ENCODE measurements at regions not wholly inside any gene's neighbourhood (a gene's known extent, or its start where the extent isn't known, plus 50 kb on each side); places are given as distances from the start of the nearest gene placed in this dataset.

DNA sequence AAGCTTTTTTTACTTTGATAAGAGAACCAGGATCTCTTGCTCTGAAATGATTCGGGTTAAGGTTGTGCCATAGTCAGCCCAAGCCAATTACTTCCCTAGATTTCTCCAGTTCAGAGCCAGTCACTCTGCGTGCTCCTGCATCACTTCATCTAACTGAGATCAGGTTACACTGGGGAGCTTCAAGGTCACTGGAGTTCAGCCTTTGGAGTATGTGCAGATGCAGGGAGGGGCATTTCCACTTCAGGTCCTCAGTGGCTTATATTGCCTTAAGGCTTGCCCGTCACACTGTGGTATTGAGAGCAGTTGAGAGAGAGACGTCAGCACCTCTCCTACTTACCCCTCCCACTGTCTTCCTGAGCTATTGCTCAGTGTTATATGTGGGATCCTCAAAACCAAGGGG lies 317.8 kb downstream of the EPHA4 start:
- H3K36me3 ChIP-seq, result no peaks in the 10 kb centered on the region
- intact Hi-C loops (cut with DNase I), result no loop called here
- no peak for DNase-seq (ENCODE audit: low spot score in 2 of 2)
- TF ChIP-seq, protein P1, sequence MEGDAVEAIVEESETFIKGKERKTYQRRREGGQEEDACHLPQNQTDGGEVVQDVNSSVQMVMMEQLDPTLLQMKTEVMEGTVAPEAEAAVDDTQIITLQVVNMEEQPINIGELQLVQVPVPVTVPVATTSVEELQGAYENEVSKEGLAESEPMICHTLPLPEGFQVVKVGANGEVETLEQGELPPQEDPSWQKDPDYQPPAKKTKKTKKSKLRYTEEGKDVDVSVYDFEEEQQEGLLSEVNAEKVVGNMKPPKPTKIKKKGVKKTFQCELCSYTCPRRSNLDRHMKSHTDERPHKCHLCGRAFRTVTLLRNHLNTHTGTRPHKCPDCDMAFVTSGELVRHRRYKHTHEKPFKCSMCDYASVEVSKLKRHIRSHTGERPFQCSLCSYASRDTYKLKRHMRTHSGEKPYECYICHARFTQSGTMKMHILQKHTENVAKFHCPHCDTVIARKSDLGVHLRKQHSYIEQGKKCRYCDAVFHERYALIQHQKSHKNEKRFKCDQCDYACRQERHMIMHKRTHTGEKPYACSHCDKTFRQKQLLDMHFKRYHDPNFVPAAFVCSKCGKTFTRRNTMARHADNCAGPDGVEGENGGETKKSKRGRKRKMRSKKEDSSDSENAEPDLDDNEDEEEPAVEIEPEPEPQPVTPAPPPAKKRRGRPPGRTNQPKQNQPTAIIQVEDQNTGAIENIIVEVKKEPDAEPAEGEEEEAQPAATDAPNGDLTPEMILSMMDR (IDR thresholded peaks at IDR 0.05), result no peak
- H3K4me1 ChIP-seq, result no peaks in the 10 kb centered on the region
- no peak overlapping the region for H3K4me3 ChIP-seq
- no peaks in the 10 kb centered on the region for H3K27me3 ChIP-seq
- no peak overlapping the region for H3K27ac ChIP-seq
- H3K9me3 ChIP-seq, result no peaks in the 10 kb centered on the region

GRCh38 chr2:221255862-221256261 lies 316.2 kb downstream of the EPHA4 start:
- TF ChIP-seq, protein P1 (IDR thresholded peaks at IDR 0.05), result no peak
- Histone ChIP-seq H3K36me3 (no peaks in the 10 kb centered on the region), H3K4me3 (no peak overlapping the region), H3K27ac (no peak overlapping the region), H3K4me1 (no peaks in the 10 kb centered on the region), H3K9me3 (no peaks in the 10 kb centered on the region), H3K27me3 (no peaks in the 10 kb centered on the region)
- no peak for DNase-seq (ENCODE audit: low spot score in 2 of 2)
- intact Hi-C loops (cut with DNase I), result no loop called here

GRCh38 chr2:221258464-221258863 lies 313.6 kb downstream of the EPHA4 start:
- no peak for DNase-seq (ENCODE audit: low spot score in 2 of 2)
- no peak overlapping the region for H3K27ac ChIP-seq

DNA sequence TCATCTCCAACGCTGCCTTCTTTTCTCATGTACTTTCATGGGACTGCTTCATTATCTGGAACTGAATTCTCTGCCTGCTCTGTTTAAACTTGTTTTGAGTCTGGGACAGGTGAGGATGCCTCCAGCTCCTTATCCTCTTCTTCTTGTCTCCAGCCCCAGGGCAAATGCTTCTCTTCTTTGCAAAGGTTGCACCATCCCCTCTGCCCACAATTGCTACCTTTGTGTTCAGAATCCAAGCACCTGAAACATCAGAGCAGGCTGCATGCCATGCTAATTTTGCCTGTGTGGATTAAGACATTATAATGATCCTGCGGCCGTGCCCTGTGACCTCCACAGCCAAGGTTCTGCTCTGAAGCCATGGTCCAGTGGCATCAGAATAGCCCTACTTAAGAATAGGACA lies 309.5 kb downstream of the EPHA4 start:
- intact Hi-C loops (cut with DNase I), result no loop called here
- no peaks in the 10 kb centered on the region for H3K4me1 ChIP-seq
- H3K9me3 ChIP-seq, result no peaks in the 10 kb centered on the region
- H3K27me3 ChIP-seq, result no peaks in the 10 kb centered on the region
- TF ChIP-seq, protein P1 (IDR thresholded peaks at IDR 0.05), result no peak
- no peak overlapping the region for H3K27ac ChIP-seq
- DNase-seq (ENCODE audit: low spot score in 2 of 2), result no peak
- H3K4me3 ChIP-seq, result no peak overlapping the region
- no peaks in the 10 kb centered on the region for H3K36me3 ChIP-seq

More at GRCh38 chr2:221258464-221258863, 313.6 kb downstream of the EPHA4 start:
- Histone ChIP-seq H3K36me3 (no peaks in the 10 kb centered on the region), H3K4me3 (no peak overlapping the region), H3K27me3 (no peaks in the 10 kb centered on the region), H3K9me3 (no peaks in the 10 kb centered on the region), H3K4me1 (no peaks in the 10 kb centered on the region)
- intact Hi-C loops (cut with DNase I), result no loop called here
- TF ChIP-seq, protein P1 (IDR thresholded peaks at IDR 0.05), result no peak

DNA sequence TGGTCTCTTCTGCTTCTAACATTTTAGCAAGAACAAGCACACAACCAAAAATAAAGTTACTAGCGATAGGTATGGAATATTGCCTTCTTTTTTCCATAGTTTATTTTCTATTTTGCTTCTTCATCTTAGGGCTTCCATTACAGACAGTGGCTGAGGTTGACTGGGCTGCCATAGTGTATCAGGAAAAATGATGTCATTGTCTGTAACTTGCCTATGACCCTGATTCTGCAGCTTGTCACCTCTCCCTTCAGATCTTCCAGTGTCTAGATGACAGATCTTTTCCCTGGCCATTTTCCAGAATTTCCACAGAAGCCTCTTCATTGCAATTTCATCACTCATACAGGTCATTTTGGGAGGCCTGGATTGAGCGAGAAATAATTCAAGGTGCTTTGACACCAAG lies 308.5 kb downstream of the EPHA4 start:
- DNase-seq (ENCODE audit: low spot score in 2 of 2), result no peak
- no peak overlapping the region for H3K4me3 ChIP-seq
- no peak overlapping the region for H3K27ac ChIP-seq
- no peaks in the 10 kb centered on the region for H3K27me3 ChIP-seq
- H3K9me3 ChIP-seq, result no peaks in the 10 kb centered on the region
- H3K4me1 ChIP-seq, result no peaks in the 10 kb centered on the region
- intact Hi-C loops (cut with DNase I), result no loop called here
- H3K36me3 ChIP-seq, result no peaks in the 10 kb centered on the region
- TF ChIP-seq, protein P1 (IDR thresholded peaks at IDR 0.05), result no peak

- no peaks in the 10 kb centered on the region for H3K4me1 ChIP-seq
- H3K27ac ChIP-seq, result no peak overlapping the region
- no peaks in the 10 kb centered on the region for H3K9me3 ChIP-seq
- H3K4me3 ChIP-seq, result no peak overlapping the region
- TF ChIP-seq, protein P1 (IDR thresholded peaks at IDR 0.05), result no peak
- no peaks in the 10 kb centered on the region for H3K27me3 ChIP-seq
- intact Hi-C loops (cut with DNase I), result no loop called here
- no peak for DNase-seq (ENCODE audit: low spot score in 2 of 2)
- no peaks in the 10 kb centered on the region for H3K36me3 ChIP-seq
Observed at GRCh38 chr2:221264318-221264717, 307.8 kb downstream of the EPHA4 start.

All from ascending aorta (tissue), 2 donors.